H9 (cell line): ENCODE measurements at regions not wholly inside any gene's neighbourhood (a gene's known extent, or its start where the extent isn't known, plus 50 kb on each side); places are given as distances from the start of the nearest gene placed in this dataset.

ENCODE experiments used
- DNase-seq: peaks from one replicate; pipeline ENCODE4 v3.0.0-alpha.2; 2017
- H2AFZ ChIP-seq: one replicate; pipeline ENCODE4 v1.6.1; 2013; ENCODE audit warnings: mild to moderate bottlenecking, low read length, control low read depth, moderate library complexity
- H2AK5ac ChIP-seq: 2 replicates; pipeline ENCODE4 v1.6.1; 2013; ENCODE audit warnings: low read length, control low read depth, mixed read lengths; ENCODE audit not compliant: insufficient read length
- H2BK120ac ChIP-seq: one replicate; pipeline ENCODE4 v1.6.1; 2013; ENCODE audit warnings: low read depth, mild to moderate bottlenecking, low read length, control low read depth, inconsistent platforms; ENCODE audit not compliant: poor library complexity, severe bottlenecking
- H2BK12ac ChIP-seq: 2 replicates; pipeline ENCODE4 v1.6.1; 2013; ENCODE audit warnings: low read length, control low read depth, mixed read lengths, low read depth; ENCODE audit not compliant: insufficient read length
- H2BK15ac ChIP-seq: 2 replicates; pipeline ENCODE4 v1.6.1; 2013; ENCODE audit warnings: low read depth, low read length, control low read depth
- H2BK20ac ChIP-seq: one replicate; pipeline ENCODE4 v1.6.1; 2013; ENCODE audit warnings: low read depth, mild to moderate bottlenecking, low read length, control low read depth, inconsistent platforms; ENCODE audit not compliant: poor library complexity, severe bottlenecking
- H2BK5ac ChIP-seq: 2 replicates; pipeline ENCODE4 v1.6.1; 2013; ENCODE audit warnings: low read length, control low read depth, mixed read lengths; ENCODE audit not compliant: insufficient read length
- H3K14ac ChIP-seq: 2 replicates; pipeline ENCODE4 v1.6.1; 2013; ENCODE audit warnings: low read length, control low read depth; ENCODE audit not compliant: insufficient read depth
- H3K18ac ChIP-seq: 2 replicates; pipeline ENCODE4 v1.6.1; 2013; ENCODE audit warnings: low read depth, mild to moderate bottlenecking, mixed read lengths, low read length, control low read depth; ENCODE audit not compliant: insufficient read length
- H3K23ac ChIP-seq: 2 replicates; pipeline ENCODE4 v1.6.1; 2013; ENCODE audit warnings: low read length, control low read depth, mixed read lengths, low read depth; ENCODE audit not compliant: insufficient read length
- H3K23me2 ChIP-seq: 2 replicates; pipeline ENCODE4 v1.6.1; 2013; ENCODE audit warnings: low read depth, mild to moderate bottlenecking, mixed read lengths, low read length, control low read depth; ENCODE audit not compliant: insufficient read length, poor library complexity, severe bottlenecking
- H3K27ac ChIP-seq: 2 replicates; pipeline ENCODE4 v1.5.1; 2013; ENCODE audit warnings: low read length, control low read depth, mixed read lengths, low read depth; ENCODE audit not compliant: insufficient read length
- H3K27me3 ChIP-seq: 2 replicates; pipeline ENCODE4 v1.6.1; 2013; ENCODE audit warnings: low read length, control low read depth, inconsistent platforms; ENCODE audit not compliant: insufficient read depth
- H3K4ac ChIP-seq: 2 replicates; pipeline ENCODE4 v1.6.1; 2013; ENCODE audit warnings: low read depth, mild to moderate bottlenecking, control low read depth, inconsistent platforms, low read length, moderate library complexity
- H3K4me1 ChIP-seq: 2 replicates; pipeline ENCODE4 v1.6.1; 2013; ENCODE audit warnings: low read length, control low read depth, inconsistent platforms; ENCODE audit not compliant: insufficient read depth
- H3K4me2 ChIP-seq: 2 replicates; pipeline ENCODE4 v1.6.1; 2013; ENCODE audit warnings: low read length, control low read depth, mixed read lengths; ENCODE audit not compliant: insufficient read length, insufficient read depth
- H3K56ac ChIP-seq: 2 replicates; pipeline ENCODE4 v1.6.1; 2013; ENCODE audit warnings: low read depth, mild to moderate bottlenecking, mixed read lengths, low read length, control low read depth; ENCODE audit not compliant: insufficient read length
- H3K79me1 ChIP-seq: 2 replicates; pipeline ENCODE4 v1.6.1; 2013; ENCODE audit warnings: low read depth, mild to moderate bottlenecking, moderate library complexity, low read length, control low read depth, inconsistent platforms; ENCODE audit not compliant: insufficient read depth, poor library complexity, severe bottlenecking
- H3K79me2 ChIP-seq: 2 replicates; pipeline ENCODE4 v1.6.1; 2013; ENCODE audit warnings: low read length, control low read depth, inconsistent platforms; ENCODE audit not compliant: insufficient read depth
- H3K9ac ChIP-seq: 2 replicates; pipeline ENCODE4 v1.6.1; 2013; ENCODE audit warnings: low read length, control low read depth, mixed read lengths; ENCODE audit not compliant: insufficient read length; ENCODE audit errors: extremely low read depth
- H3K9me3 ChIP-seq: one replicate; pipeline ENCODE4 v1.6.1; 2013; ENCODE audit warnings: low read depth, low read length, inconsistent platforms; ENCODE audit not compliant: control insufficient read depth
- H3T11ph ChIP-seq: one replicate; pipeline ENCODE4 v1.6.1; 2013; ENCODE audit warnings: mild to moderate bottlenecking, low read length, control low read depth, inconsistent platforms
- H4K20me1 ChIP-seq: one replicate; pipeline ENCODE4 v1.6.1; 2013; ENCODE audit not compliant: control insufficient read depth, insufficient read length, insufficient read depth
- H4K5ac ChIP-seq: 2 replicates; pipeline ENCODE4 v1.6.1; 2013; ENCODE audit warnings: low read depth, mild to moderate bottlenecking, mixed read lengths, low read length, control low read depth; ENCODE audit not compliant: insufficient read length
- H4K8ac ChIP-seq: replicated peaks from 2 replicates; pipeline ENCODE4 v1.6.1; 2013; ENCODE audit warnings: low read length, control low read depth, mixed read lengths, low read depth; ENCODE audit not compliant: insufficient read length
- H4K91ac ChIP-seq: 2 replicates; pipeline ENCODE4 v1.6.1; 2013; ENCODE audit warnings: low read depth, mild to moderate bottlenecking, moderate library complexity, mixed read lengths, low read length, control low read depth; ENCODE audit not compliant: insufficient read length
- H3K27ac Mint-ChIP-seq, 3 experiments: 2 replicates in 2 of 3; 3 replicates in 1 of 3; pipeline ENCODE4 v1.8.0; 2020 to 2021; ENCODE audit warnings: mixed read lengths in 3 of 3, mild to moderate bottlenecking in 1 of 3, moderate library complexity in 1 of 3
- H3K27me3 Mint-ChIP-seq: 2 replicates; pipeline ENCODE4 v1.8.0; 2021; ENCODE audit warnings: low read depth, mild to moderate bottlenecking, moderate library complexity, mixed read lengths
- H3K36me3 Mint-ChIP-seq, 3 experiments: 2 replicates in 2 of 3; 3 replicates in 1 of 3; pipeline ENCODE4 v1.8.0; 2020 to 2021; ENCODE audit warnings: low read depth in 3 of 3, mixed read lengths in 3 of 3; ENCODE audit not compliant: insufficient read depth in 1 of 3
- H3K4me1 Mint-ChIP-seq, 2 experiments: 2 replicates each; pipeline ENCODE4 v1.8.0; 2020; ENCODE audit warnings: mixed read lengths in 2 of 2
- H3K4me3 Mint-ChIP-seq, 2 experiments: 2 replicates in 1 of 2; 3 replicates in 1 of 2; pipeline ENCODE4 v1.8.0; 2020 to 2021; ENCODE audit warnings: mild to moderate bottlenecking in 2 of 2, mixed read lengths in 2 of 2, moderate library complexity in 1 of 2
- H3K9me3 Mint-ChIP-seq, 2 experiments: 2 replicates in 1 of 2; 3 replicates in 1 of 2; pipeline ENCODE4 v1.8.0; 2020; ENCODE audit warnings: mild to moderate bottlenecking in 2 of 2, mixed read lengths in 2 of 2, moderate library complexity in 1 of 2
- CTCF ChIP-seq: fragments of 200-600 bp; sonication (generic); conservative IDR thresholded peaks from 3 replicates; pipeline ENCODE4 v1.8.0; 2021; ENCODE audit warnings: antibody characterized with exemption, mild to moderate bottlenecking
- WGBS: extraction: QIAGEN DNeasy Blood & Tissue Kit; methylation state at CpG from one replicate; pipeline ENCODE4 v1.1.7; 2013; ENCODE audit warnings: missing lambda C conversion rate, low lambda C conversion rate, mixed read lengths; ENCODE audit not compliant: insufficient read length; ENCODE audit errors: extremely low coverage; 5-methylcytosine and 5-hydroxymethylcytosine counted together

GRCh38 chr12:130086248-130086647 lies 76.0 kb upstream of the FZD10 start:
- Histone ChIP-seq H3K18ac (no peak overlapping the region), H3K4ac (no peak overlapping the region), H3T11ph (no peak overlapping the region), H2BK20ac (no peak overlapping the region), H2AFZ (no peak overlapping the region), H2BK120ac (no peak overlapping the region), H3K4me1 (peaks cover 3% of the 10 kb centered on the region; the same call in 1 of the 2 replicates), H3K79me2 (no peaks in the 10 kb centered on the region), H3K14ac (0 out of 2 replicates have a peak overlapping the region, but pooled peaks have one; percentile 52), H2BK15ac (no peak overlapping the region), H2AK5ac (no peak overlapping the region), H4K5ac (no peak overlapping the region), H4K8ac (no peak overlapping the region), H3K9ac (no peak overlapping the region), H4K91ac (no peak overlapping the region), H3K9me3 (no peaks in the 10 kb centered on the region), H3K27ac (no peak overlapping the region), H3K4me2 (no peak overlapping the region), H3K23me2 (no peaks in the 10 kb centered on the region), H2BK12ac (no peak overlapping the region), H2BK5ac (no peak overlapping the region), H3K79me1 (no peaks in the 10 kb centered on the region), H3K23ac (no peak overlapping the region), H3K56ac (no peak overlapping the region), H3K27me3 (no peaks in the 10 kb centered on the region; the same call in 1 of the 2 replicates), H4K20me1 (no peaks in the 10 kb centered on the region)
- no peak for TF ChIP-seq CTCF
- Mint-ChIP-seq H3K9me3 (peaks cover 0 to 6% of the 10 kb centered on the region in 2 experiments; a peak in 3 of 5 replicates), H3K4me1 (peaks cover 26 to 35% of the 10 kb centered on the region in 2 experiments), H3K36me3 (no peaks in the 10 kb centered on the region; a peak in 1 of 7 replicates), H3K4me3 (peak overlapping the region in 1 of 2 experiments; percentile 25; a peak in 1 of 5 replicates), H3K27me3 (peaks cover 89% of the 10 kb centered on the region), H3K27ac (peak overlapping the region in 1 of 3 experiments; percentile 11; a peak in 2 of 7 replicates)
- no CpG with 5 or more reads among the region's 11 CpGs for WGBS
- DNase-seq = no peak
